Neural progenitor cell (in vitro differentiated cells): ENCODE measurements at regions not wholly inside any gene's neighbourhood (a gene's known extent, or its start where the extent isn't known, plus 50 kb on each side); places are given as distances from the start of the nearest gene placed in this dataset.

ENCODE experiments used
- CTCF ChIP-seq: fragments of 200-600 bp; sonication (generic); IDR thresholded peaks from 2 replicates; pipeline ENCODE4 v1.5.1; 2017; ENCODE audit warnings: antibody characterized with exemption, mild to moderate bottlenecking
- EZH2 ChIP-seq: fragments of 200-600 bp; sonication (generic); IDR thresholded peaks from 2 replicates; pipeline ENCODE4 v1.6.1; 2017; ENCODE audit warnings: antibody characterized with exemption, mild to moderate bottlenecking, moderate library complexity

GRCh38 chr15:47296881-47297280 is 420.4 kb upstream of the SEMA6D start:
- TF ChIP-seq CTCF (no peak), EZH2 (no peak)
